K562 (cell line): ENCODE measurements at regions not wholly inside any gene's neighbourhood (a gene's known extent, or its start where the extent isn't known, plus 50 kb on each side); places are given as distances from the start of the nearest gene placed in this dataset.

Experiments
- ATF7 ChIP-seq: fragments of 450-650 bp; IDR thresholded peaks from 2 replicates; pipeline ENCODE4 v1.7.1; 2014; ENCODE audit warnings: mild to moderate bottlenecking, moderate library complexity
- BRD9 ChIP-seq: fragments of 450-650 bp; IDR thresholded peaks from 2 replicates; pipeline ENCODE4 v1.6.1; 2018; ENCODE audit warnings: low read depth; ENCODE audit not compliant: partially characterized antibody
- CBFA2T2 ChIP-seq: fragments of 450-650 bp; conservative IDR thresholded peaks from 2 replicates; pipeline ENCODE4 v1.6.1; 2017; ENCODE audit warnings: mild to moderate bottlenecking
- CEBPB ChIP-seq: fragments of 450-650 bp; IDR thresholded peaks from 2 replicates; pipeline ENCODE4 v1.6.1; 2016; ENCODE audit warnings: missing genetic modification characterization, missing compliant biosample characterization
- CEBPG ChIP-seq, 3 experiments: fragments of 200-800 bp in 1 of 3; sonication (Bioruptor generic) in 1 of 3; sonication (generic) in 1 of 3; formaldehyde crosslinking in 1 of 3; IDR thresholded peaks in 2 of 3; conservative IDR thresholded peaks in 1 of 3; 2 replicates each; pipeline versions ENCODE4 v1.6.1 to v1.8.0; 2016 to 2022; ENCODE audit warnings: missing compliant biosample characterization in 2 of 3, missing genetic modification characterization in 2 of 3, mild to moderate bottlenecking in 1 of 3, missing genetic modification reagents in 1 of 3
- CHD4 ChIP-seq: fragments of 200-600 bp; sonication (generic); IDR thresholded peaks from 3 replicates; pipeline ENCODE4 v1.6.1; 2012; ENCODE audit warnings: low read depth, mild to moderate bottlenecking, mixed read lengths, low read length, inconsistent platforms; ENCODE audit not compliant: insufficient read depth, insufficient replicate concordance, poor library complexity, severe bottlenecking
- CXXC5 ChIP-seq: fragments of 250-450 bp; sonication (Bioruptor Pico); IDR thresholded peaks from 2 replicates; pipeline ENCODE4 v1.8.0; 2022; ENCODE audit warnings: inconsistent platforms, mild to moderate bottlenecking, moderate library complexity
- DEAF1 ChIP-seq: fragments of 450-650 bp; formaldehyde crosslinking; IDR thresholded peaks from 2 replicates; pipeline ENCODE4 v1.4.0; 2020; ENCODE audit warnings: mild to moderate bottlenecking, moderate library complexity
- EP400 ChIP-seq: fragments of 450-650 bp; IDR thresholded peaks from 2 replicates; pipeline ENCODE4 v1.6.1; 2017; ENCODE audit warnings: antibody characterized with exemption, mild to moderate bottlenecking, moderate library complexity
- ESRRA ChIP-seq: fragments of 450-650 bp; IDR thresholded peaks from 2 replicates; pipeline ENCODE4 v1.6.1; 2014; ENCODE audit warnings: low read depth, mild to moderate bottlenecking, moderate library complexity, borderline replicate concordance
- JUND ChIP-seq, 2 experiments: IDR thresholded peaks; 2 replicates in 1 of 2; 3 replicates in 1 of 2; pipeline ENCODE4 v1.6.1; 2011; ENCODE audit warnings: borderline replicate concordance in 2 of 2, low read depth in 2 of 2, low read length in 2 of 2, improper control_type of control experiment in 1 of 2, missing biosample characterization in 1 of 2, missing genetic modification characterization in 1 of 2, missing genetic modification reagents in 1 of 2
- LEF1 ChIP-seq: fragments of 450-650 bp; IDR thresholded peaks from 2 replicates; pipeline ENCODE4 v1.6.1; 2016; ENCODE audit warnings: mild to moderate bottlenecking
- PHB ChIP-seq: fragments of 250-450 bp; sonication (Bioruptor Pico); IDR thresholded peaks from 2 replicates; pipeline ENCODE4 v1.5.0; 2021
- RAD21 ChIP-seq, 2 experiments: fragments of 250-450 bp in 1 of 2; fragments of 450-650 bp in 1 of 2; sonication (Bioruptor Pico) in 1 of 2; formaldehyde crosslinking in 1 of 2; IDR thresholded peaks in 1 of 2; conservative IDR thresholded peaks in 1 of 2; 2 replicates each; pipeline versions ENCODE4 v1.4.0 to v1.8.0; 2020 to 2022; ENCODE audit warnings: mild to moderate bottlenecking in 2 of 2, moderate library complexity in 1 of 2
- RCOR1 ChIP-seq, 2 experiments: IDR thresholded peaks; 2 replicates each; pipeline ENCODE4 v1.6.1; 2012; ENCODE audit warnings: low read depth in 2 of 2, low read length in 2 of 2, borderline replicate concordance in 1 of 2, improper control_type of control experiment in 1 of 2
- SIX5 ChIP-seq, 2 experiments: IDR thresholded peaks; 2 replicates each; pipeline ENCODE4 v1.6.1; 2011; ENCODE audit warnings: low read length in 2 of 2, borderline replicate concordance in 1 of 2, low read depth in 1 of 2, mild to moderate bottlenecking in 1 of 2, moderate library complexity in 1 of 2; ENCODE audit not compliant: insufficient read depth in 1 of 2
- SNIP1 ChIP-seq: fragments of 450-650 bp; IDR thresholded peaks from 2 replicates; pipeline ENCODE4 v1.7.1; 2017; ENCODE audit warnings: low read depth, mild to moderate bottlenecking
- TAL1 ChIP-seq: fragments of 450-650 bp; IDR thresholded peaks from 2 replicates; pipeline ENCODE4 v1.6.1; 2016; ENCODE audit warnings: mild to moderate bottlenecking
- TBL1XR1 ChIP-seq, 2 experiments: IDR thresholded peaks; 2 replicates each; pipeline ENCODE4 v1.6.1; 2012; ENCODE audit warnings: improper control_type of control experiment in 2 of 2, low read length in 2 of 2, mild to moderate bottlenecking in 1 of 2
- TCF3 ChIP-seq: sonication (generic); formaldehyde crosslinking; IDR thresholded peaks from 2 replicates; pipeline ENCODE4 v1.4.0; 2020; ENCODE audit warnings: mild to moderate bottlenecking, missing genetic modification reagents
- ZBTB9 ChIP-seq: fragments of 450-650 bp; formaldehyde crosslinking; IDR thresholded peaks from 2 replicates; pipeline ENCODE4 v1.4.0; 2020; ENCODE audit warnings: mild to moderate bottlenecking, moderate library complexity
- ZFP36 ChIP-seq: fragments of 150-350 bp; IDR thresholded peaks from 2 replicates; pipeline ENCODE4 v1.6.1; 2018; ENCODE audit warnings: low read length, low read depth; ENCODE audit not compliant: partially characterized antibody

- peak; percentile 35; the same call in 1 of the 2 replicates for TF ChIP-seq CXXC5 (CRISPR knock-in tag)
- peak; percentile 50 for TF ChIP-seq TCF3
- peak in 1 of 2 experiments; percentile 83; a peak in 2 of 4 replicates for TF ChIP-seq RCOR1 (IDR thresholded peaks at IDR 0.05; ENCODE audit: borderline replicate concordance in 1 of 2, low read depth in 2 of 2, low read length in 2 of 2)
- peak in 1 of 2 experiments; percentile 14; a peak in 1 of 4 replicates for TF ChIP-seq RAD21 (CRISPR knock-in tag; conservative IDR thresholded peaks at IDR 0.05 in 1 of 2, IDR thresholded peaks at IDR 0.05 in 1 of 2)
- peak; percentile 46 for TF ChIP-seq BRD9
- TF ChIP-seq ATF7, result peak; percentile 66
- peak; percentile 17; the same call in 1 of the 2 replicates for TF ChIP-seq ESRRA
- TF ChIP-seq PHB (CRISPR knock-in tag), result no peak
- peak; percentile 58; the same call in 1 of the 2 replicates for TF ChIP-seq LEF1
- no peak for TF ChIP-seq CHD4
- 0 out of 2 replicates have a peak, but pooled peaks have one; percentile 11 for TF ChIP-seq DEAF1 (CRISPR knock-in tag)
- 0 out of 2 replicates have a peak, but pooled peaks have one; percentile 26 for TF ChIP-seq CEBPG (CRISPR knock-in tag; IDR thresholded peaks at IDR 0.05)
- TF ChIP-seq CEBPG (tag; conservative IDR thresholded peaks at IDR 0.05 in 1 of 2, IDR thresholded peaks at IDR 0.05 in 1 of 2), result peak; percentile 94 to 97
- no peak for TF ChIP-seq ZFP36
- no peak for TF ChIP-seq SIX5 (IDR thresholded peaks at IDR 0.05; ENCODE audit: borderline replicate concordance in 1 of 2, insufficient read depth in 1 of 2, low read depth in 1 of 2, low read length in 2 of 2)
- TF ChIP-seq JUND (IDR thresholded peaks at IDR 0.05; ENCODE audit: borderline replicate concordance, low read depth, low read length), result peak; percentile 58; the same call in 1 of the 2 replicates
- no peak; the same call in 2 of the 3 replicates for TF ChIP-seq JUND (tag; IDR thresholded peaks at IDR 0.05; ENCODE audit: borderline replicate concordance, low read depth, low read length)
- TF ChIP-seq CBFA2T2, result 0 out of 2 replicates have a peak, but pooled peaks have one; percentile 7
- TF ChIP-seq CEBPB, result peak; percentile 96
- TF ChIP-seq EP400, result peak; percentile 32; the same call in 1 of the 2 replicates
- TF ChIP-seq TAL1, result peak; percentile 43
- peak in 1 of 2 experiments; percentile 35; a peak in 1 of 4 replicates for TF ChIP-seq TBL1XR1 (IDR thresholded peaks at IDR 0.05; ENCODE audit: low read length in 2 of 2)
- TF ChIP-seq ZBTB9, result 0 out of 2 replicates have a peak, but pooled peaks have one; percentile 41
- no peak for TF ChIP-seq SNIP1
Observed at GRCh38 chr21:35475762-35476161, 426.7 kb upstream of the RUNX1 start (continued).
